ENCODE measurements at regions not wholly inside any gene's neighbourhood (a gene's known extent, or its start where the extent isn't known, plus 50 kb on each side); places are given as distances from the start of the nearest gene placed in this dataset.

DNA sequence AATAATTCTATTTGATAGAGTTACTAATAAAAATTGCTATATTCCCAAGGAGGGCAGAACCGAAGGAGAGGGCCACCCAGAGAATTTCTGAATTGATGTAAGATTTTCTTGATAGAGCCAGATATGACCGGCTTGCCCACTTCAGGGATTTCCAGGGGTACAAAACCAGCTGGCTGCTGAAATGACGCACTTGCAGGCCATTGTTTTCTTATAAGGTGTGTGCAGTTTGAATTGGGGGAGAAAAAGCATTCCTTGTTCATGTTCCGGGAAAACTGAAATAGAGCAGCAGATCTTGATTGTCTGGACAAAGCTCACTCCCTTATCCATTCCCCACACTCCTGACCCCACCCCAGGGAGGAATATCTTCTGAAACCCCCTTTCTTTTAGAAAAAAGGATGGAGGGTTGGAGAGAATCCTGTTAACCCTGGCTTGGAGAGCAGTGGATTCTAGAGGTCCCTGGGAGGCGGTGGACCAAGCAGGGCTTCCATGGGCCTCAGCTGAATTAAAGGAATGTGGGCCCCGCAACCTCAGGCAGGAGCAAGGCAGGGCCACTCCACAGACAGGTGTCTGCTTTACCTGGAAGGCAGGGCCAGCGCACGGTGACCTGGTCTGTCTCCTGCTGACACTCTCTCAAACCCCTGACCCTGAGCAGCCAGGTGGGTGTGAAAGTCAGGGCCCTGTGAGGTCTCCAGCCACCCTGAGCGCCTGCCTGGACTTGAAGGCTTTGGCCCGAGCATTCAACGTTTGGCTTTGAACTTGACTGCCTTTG is 96.4 kb downstream of the TMEM170B start:
- no peak for DNase-seq

GRCh38 chr6:11634948-11635347 is 97.4 kb downstream of the TMEM170B start:
- no peak for DNase-seq

DNA sequence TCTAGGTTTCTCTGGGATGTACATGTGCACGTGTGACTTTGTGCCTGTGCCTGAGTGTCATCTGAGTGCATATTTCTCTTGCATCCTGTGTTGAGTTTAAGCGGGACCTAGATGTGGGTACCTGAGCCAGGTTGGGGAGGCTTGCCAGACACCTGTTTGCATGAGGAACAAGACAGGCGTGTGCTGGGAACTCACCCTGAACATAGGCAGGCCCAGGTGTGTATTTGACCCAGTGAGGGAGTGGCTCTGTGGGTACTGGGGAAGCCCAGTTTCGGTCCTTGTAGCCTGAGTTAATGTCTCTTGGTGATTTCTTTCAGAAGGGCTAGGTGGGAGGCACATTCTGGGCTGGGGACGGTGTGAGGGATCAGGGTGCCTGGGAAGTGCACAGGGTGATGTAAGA is 98.6 kb downstream of the TMEM170B start:
- DNase-seq = no peak

DNA sequence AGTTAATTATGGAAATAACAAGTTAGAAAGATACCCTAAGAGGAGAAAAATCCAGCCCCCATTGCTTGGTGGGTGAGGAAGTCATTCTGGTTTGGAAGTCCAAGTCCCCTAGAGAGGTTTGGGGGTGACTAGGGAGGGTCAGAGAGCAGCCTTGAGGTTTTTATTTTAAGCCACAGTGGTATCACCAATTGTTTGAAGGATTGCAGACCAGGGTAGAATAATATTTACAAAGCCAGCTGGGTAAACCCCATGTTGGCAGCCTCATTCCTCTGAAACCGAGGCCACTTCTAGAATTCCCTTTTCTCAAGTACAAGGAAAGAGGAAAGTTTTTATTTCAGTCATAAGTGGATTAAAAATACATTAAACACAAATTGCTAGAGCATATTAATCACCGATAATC is 99.7 kb downstream of the TMEM170B start:
- no peak for DNase-seq

GRCh38 chr6:11639376-11640235 is 102.1 kb downstream of the TMEM170B start:
- no peak for DNase-seq

- no peak for DNase-seq
These were observed 102.9 kb downstream of the TMEM170B start for GRCh38 chr6:11640486-11640885.

GRCh38 chr6:11644071-11644470 is 106.5 kb downstream of the TMEM170B start:
- DNase-seq = no peak

DNA sequence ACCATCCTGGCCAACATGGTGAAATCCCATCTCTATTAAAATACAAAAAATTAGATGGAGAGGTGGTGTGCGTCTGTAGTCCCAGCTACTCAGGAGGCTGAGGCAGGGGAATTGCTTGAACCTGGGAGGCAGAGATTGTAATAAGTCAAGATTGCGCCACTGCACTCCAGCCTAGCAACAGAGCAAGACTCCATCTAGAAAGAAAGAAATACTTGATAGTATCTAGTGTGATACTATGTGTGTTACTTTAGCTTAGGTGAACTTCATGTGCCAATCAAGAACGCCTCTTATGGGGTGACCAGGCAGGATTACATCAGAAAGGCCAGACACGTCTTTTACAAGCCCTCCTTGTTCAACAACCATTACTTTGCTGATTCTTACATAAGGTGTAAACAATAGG is 107.1 kb downstream of the TMEM170B start:
- DNase-seq = no peak

GRCh38 chr6:11645016-11645415 is 107.5 kb downstream of the TMEM170B start:
- DNase-seq = no peak

- DNase-seq = no peak
These were observed 110.9 kb downstream of the TMEM170B start for GRCh38 chr6:11648436-11648775.

DNA sequence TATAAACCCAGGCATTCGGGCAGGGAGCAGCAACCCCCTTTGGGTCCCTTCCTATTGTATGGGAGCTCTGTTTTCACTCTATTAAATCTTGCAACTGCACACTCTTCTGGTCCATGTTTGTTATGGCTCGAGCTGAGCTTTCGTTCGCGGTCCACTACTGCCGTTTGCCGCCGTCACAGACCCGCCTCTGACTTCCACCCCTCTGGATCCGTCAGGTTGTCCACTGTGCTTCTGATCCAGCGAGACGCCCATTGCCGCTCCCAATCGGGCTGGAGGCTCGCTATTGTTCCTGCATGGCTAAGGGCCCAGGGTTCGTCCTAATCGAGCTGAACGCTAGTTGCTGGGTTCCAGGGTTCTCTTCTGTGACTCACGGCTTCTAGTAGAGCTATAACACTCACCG is 111.3 kb downstream of the TMEM170B start:
- no peak for DNase-seq

DNA sequence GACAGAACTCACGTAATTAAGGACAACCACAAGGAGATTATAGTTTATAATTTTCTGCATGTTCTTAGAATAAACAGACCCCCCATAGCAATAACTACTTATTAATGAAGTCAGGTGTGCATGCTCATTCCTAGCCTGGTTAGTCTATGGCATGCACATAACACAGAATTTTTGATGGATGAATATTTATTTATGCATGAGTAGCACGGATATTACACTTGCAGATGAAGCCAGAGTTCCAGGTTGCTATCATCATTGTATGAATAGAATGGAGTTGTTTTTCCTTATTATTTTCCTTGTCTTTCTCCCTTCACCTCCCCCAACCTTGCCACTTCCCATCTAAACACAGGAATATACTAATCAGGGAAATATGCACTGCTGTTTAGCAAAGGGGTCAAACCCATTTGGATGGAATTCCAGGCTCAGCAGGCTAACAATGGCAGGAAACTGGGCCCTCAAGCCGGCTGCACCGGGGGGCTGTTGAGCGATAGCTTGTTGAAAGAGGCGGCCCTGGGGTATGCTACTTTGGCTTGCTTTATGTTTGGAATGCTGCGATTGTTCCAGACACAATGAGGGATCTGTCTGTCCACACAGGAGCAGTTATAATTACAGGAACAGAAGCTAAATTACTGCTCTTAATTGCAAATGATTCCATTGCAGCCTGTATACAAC is 112.6 kb downstream of the TMEM170B start:
- DNase-seq = no peak

DNA sequence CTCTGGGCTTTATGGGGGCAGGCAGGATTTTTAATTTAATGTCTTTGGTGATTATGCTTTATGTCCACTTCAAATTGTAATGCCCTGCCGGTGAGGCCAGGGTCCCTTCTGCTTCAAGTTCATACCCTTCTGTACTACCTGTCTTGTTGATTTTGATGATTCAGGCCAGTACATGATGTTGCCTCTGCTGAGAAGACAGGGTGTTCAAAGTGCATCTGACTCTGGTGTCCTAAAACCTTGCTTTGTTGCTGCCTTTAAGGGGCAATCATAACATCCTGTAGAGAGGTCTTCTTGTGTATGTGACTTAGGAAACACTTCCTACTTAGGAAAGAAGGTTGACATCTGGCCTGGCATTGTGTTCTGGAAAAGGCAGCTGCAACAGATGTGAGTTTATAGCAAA is 113.2 kb downstream of the TMEM170B start:
- no peak for DNase-seq

DNA sequence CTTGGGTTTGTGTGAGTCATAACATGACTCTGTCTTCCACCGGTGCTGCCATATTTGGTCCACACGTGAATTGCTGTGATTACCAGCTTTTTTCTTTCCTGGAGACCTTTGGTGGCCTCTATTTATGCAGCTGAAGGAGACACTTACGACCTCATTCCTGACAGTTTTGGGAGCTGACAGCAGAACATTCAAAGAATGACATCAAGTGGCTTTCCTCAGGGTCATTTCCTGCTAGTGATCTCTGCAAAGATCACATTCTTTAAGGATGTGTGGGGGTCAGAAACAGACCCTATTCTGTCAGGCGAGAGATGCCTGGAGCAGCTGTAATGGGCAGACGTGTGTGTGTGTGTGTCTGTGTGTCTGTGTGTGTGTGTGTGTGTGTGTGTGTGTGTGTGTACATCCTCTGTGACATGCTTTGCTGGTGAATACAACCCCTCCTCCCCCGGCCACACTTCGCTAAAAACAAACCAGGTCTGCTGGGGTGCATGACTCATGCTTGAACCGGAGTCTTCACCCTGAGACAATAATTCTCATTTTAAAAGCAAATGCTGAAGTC is 115.6 kb downstream of the TMEM170B start:
- peak; percentile 36 for DNase-seq

DNA sequence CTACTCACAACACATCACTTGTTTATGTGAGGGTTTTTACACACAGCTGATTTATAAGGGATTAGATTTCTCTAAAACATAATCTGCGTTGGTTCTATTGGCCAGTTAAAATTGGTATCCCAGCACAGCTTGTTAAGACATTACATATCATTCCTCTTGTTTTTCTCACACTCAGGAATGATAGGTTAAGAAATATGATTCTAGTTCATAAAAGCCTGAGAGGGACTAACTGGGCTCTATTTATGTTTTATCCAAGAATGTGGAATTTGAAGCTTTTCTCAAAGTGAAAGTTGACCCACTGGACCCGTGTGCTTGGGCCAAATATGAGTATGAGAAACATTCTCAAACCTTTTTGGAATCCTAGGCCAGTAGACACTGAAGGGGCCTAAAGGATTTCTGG is 117.3 kb downstream of the TMEM170B start:
- no peak for DNase-seq

DNA sequence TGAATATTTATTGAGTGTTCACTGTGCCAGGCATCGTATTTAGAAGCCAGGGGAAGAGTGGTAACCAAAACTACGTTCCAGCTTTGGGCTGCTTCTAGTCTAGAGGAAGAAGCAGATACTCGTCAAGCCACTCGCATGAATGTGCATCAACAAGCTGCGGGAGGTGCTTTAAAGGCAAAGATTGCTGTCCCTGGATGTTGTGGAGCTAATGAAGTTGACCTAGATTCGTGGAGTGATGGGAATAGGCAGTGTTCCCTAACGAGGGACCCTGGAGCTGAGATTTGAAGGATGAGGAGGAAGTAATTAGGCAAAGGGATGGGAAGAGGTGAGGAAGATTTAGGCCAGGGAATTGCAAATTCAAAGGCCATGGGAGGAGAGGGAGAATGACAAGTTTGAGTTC is 118.9 kb downstream of the TMEM170B start:
- DNase-seq = no peak

DNA sequence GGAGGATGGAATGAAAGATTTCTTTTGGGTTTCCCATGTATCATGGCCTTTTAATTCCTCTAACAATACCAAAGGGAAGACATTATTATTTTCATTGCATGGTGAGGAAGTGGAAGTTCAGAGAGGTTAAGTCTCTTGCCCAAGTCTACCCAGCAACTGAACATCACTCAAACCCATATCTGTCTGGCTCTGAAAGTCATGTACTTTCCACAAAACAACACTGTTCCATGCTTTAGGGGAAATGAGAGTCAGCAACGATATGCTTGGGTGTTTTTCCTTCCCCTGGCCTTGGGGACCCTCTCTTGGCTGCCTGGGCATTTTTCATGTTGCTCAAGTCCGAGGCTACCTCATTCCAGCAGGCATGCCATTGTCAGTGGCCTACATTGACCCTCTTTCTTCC is 118.8 kb downstream of the ADTRP start:
- no peak for DNase-seq

DNA sequence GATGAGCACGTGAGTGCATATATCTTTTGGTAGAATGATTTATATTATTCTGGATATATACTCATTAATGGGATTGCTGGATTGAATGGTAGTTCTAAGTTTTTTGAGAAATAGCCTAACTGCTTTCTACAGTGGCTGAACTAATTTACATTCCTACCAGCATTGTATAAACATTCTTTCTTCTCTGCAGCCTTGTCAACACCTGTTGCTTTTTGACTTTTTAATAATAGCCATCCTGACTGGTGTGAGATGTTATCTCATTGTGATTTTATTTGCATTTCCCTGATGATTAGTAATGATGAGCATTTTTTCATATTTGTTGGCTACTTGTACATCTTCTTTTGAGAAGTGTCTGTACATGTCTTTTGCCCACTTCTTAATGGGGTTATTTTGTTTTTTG is 116.3 kb downstream of the ADTRP start:
- no peak for DNase-seq

- no peak for DNase-seq
These were observed 115.1 kb downstream of the ADTRP start for GRCh38 chr6:11663519-11663918.

Data from activated naive CD4-positive, alpha-beta T cell treated with anti-CD3 and anti-CD28 coated beads, Interleukin-2, amount 50 U/mL, for 16 hours (primary cell).